ENCODE measurements at regions not wholly inside any gene's neighbourhood (a gene's known extent, or its start where the extent isn't known, plus 50 kb on each side); places are given as distances from the start of the nearest gene placed in this dataset.
"Not testable (repeated sequence)": the region's sequence is repeated elsewhere in the genome, so short reads cannot be mapped to it uniquely, and the experiment has no call there.

- DNase-seq (ENCODE audit: low read depth) = no peak
Observed at GRCh38 chr17:53046781-53047180, 775.9 kb upstream of the KIF2B start.

- DNase-seq (ENCODE audit: low read depth) = no peak
Observed at GRCh38 chr17:53039981-53040380, 782.7 kb upstream of the KIF2B start.

- no peak for DNase-seq (ENCODE audit: low read depth)
Observed at GRCh38 chr17:53033297-53033696, 789.4 kb upstream of the KIF2B start.

- peak; percentile 24 for DNase-seq (ENCODE audit: low read depth)
Observed at GRCh38 chr17:53032861-53033271, 789.9 kb upstream of the KIF2B start.

GRCh38 chr17:53017227-53017626 lies 805.5 kb upstream of the KIF2B start:
- no peak for DNase-seq (ENCODE audit: low read depth)

- DNase-seq (ENCODE audit: low read depth) = no peak
Observed at GRCh38 chr17:53016085-53016484, 806.6 kb upstream of the KIF2B start.

GRCh38 chr17:53012364-53012763 lies 810.4 kb upstream of the KIF2B start:
- no peak for DNase-seq (ENCODE audit: low read depth)

- DNase-seq (ENCODE audit: low read depth) = no peak
Observed at GRCh38 chr17:53006006-53006405, 816.7 kb upstream of the KIF2B start.

GRCh38 chr17:53004902-53005301 lies 817.8 kb upstream of the KIF2B start:
- no peak for DNase-seq (ENCODE audit: low read depth)

GRCh38 chr17:52995881-52996280 lies 826.8 kb upstream of the KIF2B start:
- no peak for DNase-seq (ENCODE audit: low read depth)

- no peak for DNase-seq (ENCODE audit: low read depth)
Observed at GRCh38 chr17:52995147-52995546, 827.6 kb upstream of the KIF2B start.

- no peak for DNase-seq (ENCODE audit: low read depth)
Observed at GRCh38 chr17:52986056-52986662, 827.6 kb upstream of the CA10 start.

- DNase-seq (ENCODE audit: low read depth) = no peak
Observed at GRCh38 chr17:52982331-52982730, 823.8 kb upstream of the CA10 start.

GRCh38 chr17:52979921-52980320 lies 821.4 kb upstream of the CA10 start:
- DNase-seq (ENCODE audit: low read depth) = no peak

- DNase-seq (ENCODE audit: low read depth) = no peak
Observed at GRCh38 chr17:52965856-52966255, 807.3 kb upstream of the CA10 start.

- not testable (repeated sequence) for DNase-seq (ENCODE audit: low read depth)
Observed at GRCh38 chr17:52961751-52962150, 803.2 kb upstream of the CA10 start.

- no peak for DNase-seq (ENCODE audit: low read depth)
Observed at GRCh38 chr17:52957411-52957810, 798.9 kb upstream of the CA10 start.

GRCh38 chr17:52947418-52947817 lies 788.9 kb upstream of the CA10 start:
- DNase-seq (ENCODE audit: low read depth) = no peak

- DNase-seq (ENCODE audit: low read depth) = no peak
Observed at GRCh38 chr17:52938623-52939230, 780.2 kb upstream of the CA10 start.

- DNase-seq (ENCODE audit: low read depth) = no peak
Observed at GRCh38 chr17:52930581-52930980, 772.1 kb upstream of the CA10 start.

GRCh38 chr17:52930145-52930544 lies 771.6 kb upstream of the CA10 start:
- no peak for DNase-seq (ENCODE audit: low read depth)

- DNase-seq (ENCODE audit: low read depth) = no peak
Observed at GRCh38 chr17:52923658-52924057, 765.1 kb upstream of the CA10 start.

GRCh38 chr17:52899235-52899634 lies 740.7 kb upstream of the CA10 start:
- DNase-seq (ENCODE audit: low read depth) = no peak

GRCh38 chr17:52895272-52895671 lies 736.8 kb upstream of the CA10 start:
- DNase-seq (ENCODE audit: low read depth) = no peak

Data from fibroblast of the conjunctiva (primary cell).